HL-60 (cell line): ENCODE measurements at regions not wholly inside any gene's neighbourhood (a gene's known extent, or its start where the extent isn't known, plus 50 kb on each side); places are given as distances from the start of the nearest gene placed in this dataset.

ENCODE experiments used
- DNase-seq, 2 experiments: peaks; one replicate each; pipeline ENCODE4 v3.0.0-alpha.2; 2010 to 2020; ENCODE audit warnings: low read depth in 1 of 2, low spot score in 1 of 2
- H3K27ac ChIP-seq: fragments of 250-450 bp; sonication (Bioruptor Pico); replicated peaks from 2 replicates; pipeline ENCODE4 v1.5.1; 2020; ENCODE audit warnings: mild to moderate bottlenecking, moderate library complexity
- H3K27me3 ChIP-seq: fragments of 250-450 bp; sonication (Bioruptor Pico); 2 replicates; pipeline ENCODE4 v1.5.1; 2021; ENCODE audit warnings: mild to moderate bottlenecking, moderate library complexity; ENCODE audit not compliant: insufficient read depth, poor library complexity, severe bottlenecking
- H3K4me3 ChIP-seq: replicated peaks from 2 replicates; pipeline ENCODE4 v1.5.1; 2011; ENCODE audit warnings: mild to moderate bottlenecking, control low read depth, low read length; ENCODE audit not compliant: insufficient read depth
- GABPA ChIP-seq: IDR thresholded peaks from 2 replicates; pipeline ENCODE4 v1.6.1; 2012; ENCODE audit warnings: low read depth
- POLR2AphosphoS5 ChIP-seq: IDR thresholded peaks from 2 replicates; pipeline ENCODE4 v1.6.1; 2012; ENCODE audit warnings: low read depth
- SPI1 ChIP-seq: IDR thresholded peaks from 2 replicates; pipeline ENCODE4 v1.6.1; 2012; ENCODE audit warnings: low read depth, mild to moderate bottlenecking, borderline replicate concordance
- TF ChIP-seq, protein P1 (sequence below): IDR thresholded peaks from one replicate; pipeline ENCODE4 v1.5.1; 2011; ENCODE audit warnings: low read length, control low read depth, inconsistent platforms; ENCODE audit not compliant: insufficient read depth
- TF ChIP-seq, protein P2 (sequence below): IDR thresholded peaks from 2 replicates; pipeline ENCODE4 v1.6.1; 2012; ENCODE audit warnings: low read depth; ENCODE audit not compliant: insufficient replicate concordance

DNA sequence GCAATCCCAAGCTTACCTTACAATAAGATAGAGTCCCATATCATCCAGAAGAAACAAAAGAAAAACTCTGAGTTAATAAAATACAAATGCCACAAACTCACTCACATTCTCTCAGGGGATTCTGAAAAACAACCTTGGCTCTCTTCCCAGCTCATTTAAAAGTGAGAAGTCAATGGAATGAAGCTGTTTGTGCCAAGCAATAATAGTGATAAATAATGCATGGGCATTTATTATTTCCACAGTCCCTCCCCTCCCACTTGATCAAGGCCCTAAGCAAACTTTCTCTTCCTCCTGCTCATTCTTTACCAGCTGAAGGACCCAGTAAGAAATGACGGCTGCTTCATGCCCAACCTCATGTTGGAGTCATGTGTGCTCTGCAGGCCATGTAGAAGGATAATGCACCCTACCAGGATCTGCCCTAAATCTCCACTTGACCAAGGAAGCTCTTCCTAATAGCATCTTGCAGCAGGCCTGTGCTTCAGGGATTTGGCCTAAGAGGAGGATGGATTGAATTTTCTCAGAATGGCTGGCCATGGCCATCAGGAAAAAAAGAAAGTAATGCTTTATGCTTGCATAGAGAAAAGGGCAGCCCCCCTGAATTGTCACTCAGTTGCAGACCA, 451.3 kb downstream of the GPAM start:
- DNase-seq: no peak
- TF ChIP-seq GABPA (no peak), POLR2AphosphoS5 (no peak), SPI1 (no peak)
- TF ChIP-seq, protein P1, sequence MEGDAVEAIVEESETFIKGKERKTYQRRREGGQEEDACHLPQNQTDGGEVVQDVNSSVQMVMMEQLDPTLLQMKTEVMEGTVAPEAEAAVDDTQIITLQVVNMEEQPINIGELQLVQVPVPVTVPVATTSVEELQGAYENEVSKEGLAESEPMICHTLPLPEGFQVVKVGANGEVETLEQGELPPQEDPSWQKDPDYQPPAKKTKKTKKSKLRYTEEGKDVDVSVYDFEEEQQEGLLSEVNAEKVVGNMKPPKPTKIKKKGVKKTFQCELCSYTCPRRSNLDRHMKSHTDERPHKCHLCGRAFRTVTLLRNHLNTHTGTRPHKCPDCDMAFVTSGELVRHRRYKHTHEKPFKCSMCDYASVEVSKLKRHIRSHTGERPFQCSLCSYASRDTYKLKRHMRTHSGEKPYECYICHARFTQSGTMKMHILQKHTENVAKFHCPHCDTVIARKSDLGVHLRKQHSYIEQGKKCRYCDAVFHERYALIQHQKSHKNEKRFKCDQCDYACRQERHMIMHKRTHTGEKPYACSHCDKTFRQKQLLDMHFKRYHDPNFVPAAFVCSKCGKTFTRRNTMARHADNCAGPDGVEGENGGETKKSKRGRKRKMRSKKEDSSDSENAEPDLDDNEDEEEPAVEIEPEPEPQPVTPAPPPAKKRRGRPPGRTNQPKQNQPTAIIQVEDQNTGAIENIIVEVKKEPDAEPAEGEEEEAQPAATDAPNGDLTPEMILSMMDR: no peak
- TF ChIP-seq, protein P2, sequence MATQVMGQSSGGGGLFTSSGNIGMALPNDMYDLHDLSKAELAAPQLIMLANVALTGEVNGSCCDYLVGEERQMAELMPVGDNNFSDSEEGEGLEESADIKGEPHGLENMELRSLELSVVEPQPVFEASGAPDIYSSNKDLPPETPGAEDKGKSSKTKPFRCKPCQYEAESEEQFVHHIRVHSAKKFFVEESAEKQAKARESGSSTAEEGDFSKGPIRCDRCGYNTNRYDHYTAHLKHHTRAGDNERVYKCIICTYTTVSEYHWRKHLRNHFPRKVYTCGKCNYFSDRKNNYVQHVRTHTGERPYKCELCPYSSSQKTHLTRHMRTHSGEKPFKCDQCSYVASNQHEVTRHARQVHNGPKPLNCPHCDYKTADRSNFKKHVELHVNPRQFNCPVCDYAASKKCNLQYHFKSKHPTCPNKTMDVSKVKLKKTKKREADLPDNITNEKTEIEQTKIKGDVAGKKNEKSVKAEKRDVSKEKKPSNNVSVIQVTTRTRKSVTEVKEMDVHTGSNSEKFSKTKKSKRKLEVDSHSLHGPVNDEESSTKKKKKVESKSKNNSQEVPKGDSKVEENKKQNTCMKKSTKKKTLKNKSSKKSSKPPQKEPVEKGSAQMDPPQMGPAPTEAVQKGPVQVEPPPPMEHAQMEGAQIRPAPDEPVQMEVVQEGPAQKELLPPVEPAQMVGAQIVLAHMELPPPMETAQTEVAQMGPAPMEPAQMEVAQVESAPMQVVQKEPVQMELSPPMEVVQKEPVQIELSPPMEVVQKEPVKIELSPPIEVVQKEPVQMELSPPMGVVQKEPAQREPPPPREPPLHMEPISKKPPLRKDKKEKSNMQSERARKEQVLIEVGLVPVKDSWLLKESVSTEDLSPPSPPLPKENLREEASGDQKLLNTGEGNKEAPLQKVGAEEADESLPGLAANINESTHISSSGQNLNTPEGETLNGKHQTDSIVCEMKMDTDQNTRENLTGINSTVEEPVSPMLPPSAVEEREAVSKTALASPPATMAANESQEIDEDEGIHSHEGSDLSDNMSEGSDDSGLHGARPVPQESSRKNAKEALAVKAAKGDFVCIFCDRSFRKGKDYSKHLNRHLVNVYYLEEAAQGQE: no peak
- Histone ChIP-seq H3K27me3 (no peaks in the 10 kb centered on the region), H3K4me3 (no peak overlapping the region), H3K27ac (no peak overlapping the region)

DNA sequence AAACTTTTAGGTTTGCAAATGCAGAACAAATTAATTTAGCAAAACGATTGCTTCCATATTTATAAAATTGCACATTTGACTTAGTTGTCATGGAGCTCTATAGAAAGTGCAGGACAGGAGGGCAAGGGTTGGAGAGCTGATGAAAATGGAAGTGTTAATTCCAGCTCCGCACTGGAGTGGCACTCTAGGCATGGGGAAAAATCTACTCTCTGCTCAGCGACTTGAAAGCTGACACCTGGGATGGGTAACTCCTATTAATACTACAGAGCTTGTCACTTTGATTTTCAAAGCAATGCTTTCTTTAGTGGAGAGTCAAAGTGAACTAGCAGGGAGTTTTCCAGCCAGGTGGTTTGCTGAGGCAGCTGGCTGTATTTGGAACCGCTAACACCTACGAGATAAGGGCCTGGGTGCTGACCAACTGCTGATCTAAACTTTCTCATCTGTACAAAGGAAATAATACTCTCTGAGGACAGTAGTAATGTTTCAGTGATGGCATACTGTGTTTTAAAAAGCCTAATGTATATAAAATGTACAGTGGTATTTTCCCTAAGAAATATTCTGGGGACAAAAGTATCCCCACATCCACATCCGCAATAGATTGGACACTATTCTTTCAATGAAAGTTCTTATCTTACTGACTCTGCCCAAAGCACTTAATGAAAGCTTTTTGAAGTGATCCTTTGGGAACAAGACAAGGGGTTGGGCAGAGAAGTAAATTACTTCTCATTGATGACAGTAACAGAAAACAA, 444.3 kb downstream of the GPAM start:
- Histone ChIP-seq H3K4me3 (no peak overlapping the region), H3K27me3 (no peaks in the 10 kb centered on the region), H3K27ac (no peak overlapping the region)
- TF ChIP-seq, protein P2: peak; percentile 78
- TF ChIP-seq, protein P1: no peak
- no peak for DNase-seq

DNA sequence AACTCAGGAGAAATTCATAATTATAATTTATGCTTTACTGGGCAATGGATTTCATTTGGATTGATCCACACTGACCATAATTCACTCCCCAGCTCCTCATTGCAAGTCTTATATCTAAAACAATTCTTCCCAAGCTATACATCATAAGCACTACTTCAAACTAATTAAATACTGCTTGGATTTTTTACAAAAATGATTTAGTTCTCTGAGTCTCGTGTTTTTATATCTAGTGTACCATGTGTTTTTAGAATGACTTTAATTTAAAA, 443.8 kb downstream of the GPAM start:
- no peak overlapping the region for H3K27ac ChIP-seq
- H3K27me3 ChIP-seq: no peaks in the 10 kb centered on the region
- no peak overlapping the region for H3K4me3 ChIP-seq
- TF ChIP-seq, protein P1: no peak
- TF ChIP-seq SPI1: no peak
- TF ChIP-seq, protein P2: no peak
- TF ChIP-seq GABPA: no peak
- TF ChIP-seq POLR2AphosphoS5: no peak
- DNase-seq: no peak
